ENCODE measurements at regions not wholly inside any gene's neighbourhood (a gene's known extent, or its start where the extent isn't known, plus 50 kb on each side); places are given as distances from the start of the nearest gene placed in this dataset.

DNA sequence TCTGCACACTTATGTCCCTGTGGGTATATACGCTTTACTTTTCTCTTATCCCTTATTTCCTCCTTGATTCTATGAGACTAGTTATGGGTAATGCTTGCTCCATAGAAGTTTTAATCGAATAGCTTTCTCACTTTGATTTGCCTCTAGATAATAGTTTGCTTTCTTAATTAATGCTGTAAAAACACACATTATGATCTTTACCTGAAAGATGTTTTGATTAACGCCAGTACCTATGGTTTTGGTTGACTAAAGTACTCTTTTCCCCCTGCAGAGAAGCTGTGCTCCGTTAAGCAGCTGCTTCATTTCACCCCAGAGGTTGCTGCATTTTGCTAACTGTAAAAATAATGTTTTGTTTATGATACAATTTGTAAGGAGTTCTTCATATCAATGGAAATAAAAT is 362.3 kb downstream of the FLRT2 start:
- intact Hi-C loops (cut with DNase I, micrococcal nuclease), result no loop called here
- H3K36me3 Mint-ChIP-seq (ENCODE audit: low read depth), result no peaks in the 10 kb centered on the region
- Histone ChIP-seq H3K36me3 (ENCODE audit: insufficient read depth, low read length) (no peaks in the 10 kb centered on the region), H3K4me1 (ENCODE audit: insufficient read depth, low read length) (no peaks in the 10 kb centered on the region), H3K27ac (ENCODE audit: low read depth in 1 of 2, low read length in 2 of 2) (no peak overlapping the region), H3K9me3 (ENCODE audit: control insufficient read depth in 1 of 2, insufficient read depth in 1 of 2, low read length in 2 of 2) (no peaks in the 10 kb centered on the region), H3K4me3 (ENCODE audit: low read length) (no peak overlapping the region), H3K27me3 (ENCODE audit: control insufficient read depth in 1 of 2, insufficient read depth in 2 of 2, low read length in 2 of 2) (no peaks in the 10 kb centered on the region)
- no peak for DNase-seq
- H3K4me1 Mint-ChIP-seq (ENCODE audit: low read depth), result no peaks in the 10 kb centered on the region
- ChIA-PET POLR2A (no interaction called here), CTCF (no interaction called here)
- H3K27me3 Mint-ChIP-seq, result no peaks in the 10 kb centered on the region
- H3K4me3 Mint-ChIP-seq, result no peak overlapping the region
- H3K27ac Mint-ChIP-seq, result no peak overlapping the region
- no peaks in the 10 kb centered on the region for H3K9me3 Mint-ChIP-seq
- no peak for ATAC-seq (ENCODE audit: poor library complexity)
- TF ChIP-seq, protein P1, sequence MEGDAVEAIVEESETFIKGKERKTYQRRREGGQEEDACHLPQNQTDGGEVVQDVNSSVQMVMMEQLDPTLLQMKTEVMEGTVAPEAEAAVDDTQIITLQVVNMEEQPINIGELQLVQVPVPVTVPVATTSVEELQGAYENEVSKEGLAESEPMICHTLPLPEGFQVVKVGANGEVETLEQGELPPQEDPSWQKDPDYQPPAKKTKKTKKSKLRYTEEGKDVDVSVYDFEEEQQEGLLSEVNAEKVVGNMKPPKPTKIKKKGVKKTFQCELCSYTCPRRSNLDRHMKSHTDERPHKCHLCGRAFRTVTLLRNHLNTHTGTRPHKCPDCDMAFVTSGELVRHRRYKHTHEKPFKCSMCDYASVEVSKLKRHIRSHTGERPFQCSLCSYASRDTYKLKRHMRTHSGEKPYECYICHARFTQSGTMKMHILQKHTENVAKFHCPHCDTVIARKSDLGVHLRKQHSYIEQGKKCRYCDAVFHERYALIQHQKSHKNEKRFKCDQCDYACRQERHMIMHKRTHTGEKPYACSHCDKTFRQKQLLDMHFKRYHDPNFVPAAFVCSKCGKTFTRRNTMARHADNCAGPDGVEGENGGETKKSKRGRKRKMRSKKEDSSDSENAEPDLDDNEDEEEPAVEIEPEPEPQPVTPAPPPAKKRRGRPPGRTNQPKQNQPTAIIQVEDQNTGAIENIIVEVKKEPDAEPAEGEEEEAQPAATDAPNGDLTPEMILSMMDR (IDR thresholded peaks at IDR 0.05), result no peak

DNA sequence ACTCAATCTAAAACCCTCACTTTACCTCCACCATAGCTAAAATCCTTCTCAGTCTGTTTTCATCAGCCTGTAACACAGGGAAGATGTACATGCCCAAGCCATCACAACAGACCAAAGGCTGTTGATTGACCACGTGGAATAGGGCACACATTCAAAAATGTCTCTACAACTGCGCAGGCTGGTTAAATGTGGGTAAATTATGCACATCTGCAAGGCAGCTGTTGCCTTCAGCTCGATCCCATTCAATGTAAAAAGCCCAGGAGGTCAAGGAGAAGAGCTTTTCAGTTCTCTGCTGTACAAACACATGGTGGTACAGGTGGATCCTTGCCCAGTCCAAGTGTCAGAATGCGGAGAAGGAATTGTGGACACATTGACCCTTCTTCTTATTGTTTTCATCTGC is 354.0 kb downstream of the FLRT2 start:
- ATAC-seq (ENCODE audit: poor library complexity) (no peak), DNase-seq (no peak)
- Histone ChIP-seq H3K36me3 (ENCODE audit: insufficient read depth, low read length) (no peaks in the 10 kb centered on the region), H3K4me3 (ENCODE audit: low read length) (no peak overlapping the region), H3K4me1 (ENCODE audit: insufficient read depth, low read length) (no peaks in the 10 kb centered on the region), H3K27me3 (ENCODE audit: control insufficient read depth in 1 of 2, insufficient read depth in 2 of 2, low read length in 2 of 2) (no peaks in the 10 kb centered on the region), H3K27ac (ENCODE audit: low read depth in 1 of 2, low read length in 2 of 2) (no peak overlapping the region), H3K9me3 (ENCODE audit: control insufficient read depth in 1 of 2, insufficient read depth in 1 of 2, low read length in 2 of 2) (no peaks in the 10 kb centered on the region)
- Mint-ChIP-seq H3K4me3 (no peak overlapping the region), H3K9me3 (no peaks in the 10 kb centered on the region), H3K27ac (no peak overlapping the region), H3K36me3 (ENCODE audit: low read depth) (no peaks in the 10 kb centered on the region), H3K4me1 (ENCODE audit: low read depth) (no peaks in the 10 kb centered on the region), H3K27me3 (no peaks in the 10 kb centered on the region)
- intact Hi-C loops (cut with DNase I, micrococcal nuclease), result no loop called here
- TF ChIP-seq, protein P1 (IDR thresholded peaks at IDR 0.05), result no peak
- ChIA-PET CTCF (no interaction called here), POLR2A (no interaction called here)

GRCh38 chr14:85883101-85883500 is 353.2 kb downstream of the FLRT2 start:
- Histone ChIP-seq H3K4me3 (ENCODE audit: low read length) (no peak overlapping the region), H3K27ac (ENCODE audit: low read depth in 1 of 2, low read length in 2 of 2) (no peak overlapping the region), H3K36me3 (ENCODE audit: insufficient read depth, low read length) (no peaks in the 10 kb centered on the region), H3K27me3 (ENCODE audit: control insufficient read depth in 1 of 2, insufficient read depth in 2 of 2, low read length in 2 of 2) (no peaks in the 10 kb centered on the region), H3K4me1 (ENCODE audit: insufficient read depth, low read length) (no peaks in the 10 kb centered on the region), H3K9me3 (ENCODE audit: control insufficient read depth in 1 of 2, insufficient read depth in 1 of 2, low read length in 2 of 2) (no peaks in the 10 kb centered on the region)
- CTCF ChIA-PET, result no interaction called here
- H3K4me3 Mint-ChIP-seq, result no peak overlapping the region
- intact Hi-C loops (cut with DNase I, micrococcal nuclease), result no loop called here
- no peaks in the 10 kb centered on the region for H3K4me1 Mint-ChIP-seq (ENCODE audit: low read depth)
- no peaks in the 10 kb centered on the region for H3K27me3 Mint-ChIP-seq
- no peak for ATAC-seq (ENCODE audit: poor library complexity)
- no peak overlapping the region for H3K27ac Mint-ChIP-seq
- no peak for DNase-seq
- H3K36me3 Mint-ChIP-seq (ENCODE audit: low read depth), result no peaks in the 10 kb centered on the region
- H3K9me3 Mint-ChIP-seq, result no peaks in the 10 kb centered on the region
- POLR2A ChIA-PET, result no interaction called here
- TF ChIP-seq, protein P1 (IDR thresholded peaks at IDR 0.05), result no peak
